Left cardiac atrium (tissue), 4 donors: ENCODE measurements at regions not wholly inside any gene's neighbourhood (a gene's known extent, or its start where the extent isn't known, plus 50 kb on each side); places are given as distances from the start of the nearest gene placed in this dataset.
A peak's percentile ranks its signal among the peaks of the same experiment; 100 is the strongest.

ENCODE experiments used
- ATAC-seq, 2 donors: fragments of 200-7000 bp; cut with Tn5 transposase; one replicate each; pipeline ENCODE4 v1.9.1; 2020; ENCODE audit warnings: mild to moderate bottlenecking in 2 of 2, moderate library complexity in 2 of 2
- DNase-seq: peaks from one replicate; pipeline ENCODE4 v3.0.0-alpha.2; 2020
- intact Hi-C, 2 donors: fragments of 100-400 bp; cut with DNase I; formaldehyde crosslinking; loops; one replicate each; pipeline versions ENCODE4 v1.14.1 to v1.15.1; 2022 to 2023
- donor health status: DM: no; HTN: yes; CAD: no.
- donor health status: DM: no; HTN: yes; CAD: no; lungs with severe emphysema.
- donor health status: DM: yes; HTN: yes; CAD: no.
- donor health status: Dilated cardiomyopathy.

DNA sequence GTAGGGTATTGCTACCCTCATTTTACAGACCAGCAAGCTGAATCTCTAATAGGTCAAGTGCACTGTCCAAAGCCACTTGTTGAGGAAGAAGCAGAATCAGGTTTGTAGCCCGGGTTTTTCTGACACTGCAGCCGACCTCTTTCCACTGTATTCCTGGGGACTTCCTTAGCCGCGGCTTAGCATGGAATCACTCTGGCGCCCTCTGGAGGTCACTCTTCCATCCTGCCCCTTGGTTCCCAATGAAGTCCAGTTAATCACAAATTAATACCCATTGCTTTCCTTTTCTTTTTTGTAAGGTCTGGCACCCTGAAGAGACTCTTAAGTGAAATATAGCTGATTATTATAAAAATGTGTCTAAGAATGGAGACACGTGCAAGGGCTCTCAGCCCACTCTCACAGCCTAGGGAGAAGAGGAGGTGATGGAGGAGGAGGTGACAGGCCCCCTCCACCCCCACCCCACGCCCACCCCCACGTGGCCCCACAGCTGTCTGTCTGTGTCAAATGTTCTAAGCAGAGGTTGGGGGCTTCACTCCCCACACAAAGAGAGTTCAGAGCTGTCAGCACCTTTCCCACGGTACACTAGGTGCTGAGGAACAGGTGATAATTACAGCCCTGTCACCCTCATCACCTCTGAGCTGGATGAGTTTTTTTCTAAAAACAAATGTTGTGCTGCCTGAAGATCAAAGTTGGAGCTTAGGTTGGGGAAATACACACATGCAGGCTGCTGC is 57.7 kb upstream of the DRD2 start:
- peak; percentile 81 to 86 for ATAC-seq
- intact Hi-C loops: loop anchor here (1.0 to 10.0 kb wide), 3 partner anchors 192 to 228 kb away; no protein-coding TSS in a partner anchor

GRCh38 chr11:113531575-113532451 is 56.6 kb upstream of the DRD2 start:
- DNase-seq (no peak), ATAC-seq (peak in 1 of 2 donors; percentile 26)
- intact Hi-C loops: loop anchor here (1.0 to 10.0 kb wide), 3 partner anchors 193 to 227 kb away; no protein-coding TSS in a partner anchor

More for the DNA sequence above, 57.7 kb upstream of the DRD2 start:
- peak; percentile 80 for DNase-seq

- DNase-seq: no peak
- ATAC-seq: no peak
- intact Hi-C loops: loop anchor here (5.0 to 10.0 kb wide), 2 partner anchors 194 to 224 kb away; no protein-coding TSS in a partner anchor
These were observed 55.9 kb upstream of the DRD2 start for GRCh38 chr11:113531083-113531482.

- intact Hi-C loops: loop anchor here (5.0 to 10.0 kb wide), 2 partner anchors 195 to 222 kb away; no protein-coding TSS in a partner anchor
- no peak for ATAC-seq
These were observed 54.4 kb upstream of the DRD2 start for GRCh38 chr11:113529606-113530005.

DNA sequence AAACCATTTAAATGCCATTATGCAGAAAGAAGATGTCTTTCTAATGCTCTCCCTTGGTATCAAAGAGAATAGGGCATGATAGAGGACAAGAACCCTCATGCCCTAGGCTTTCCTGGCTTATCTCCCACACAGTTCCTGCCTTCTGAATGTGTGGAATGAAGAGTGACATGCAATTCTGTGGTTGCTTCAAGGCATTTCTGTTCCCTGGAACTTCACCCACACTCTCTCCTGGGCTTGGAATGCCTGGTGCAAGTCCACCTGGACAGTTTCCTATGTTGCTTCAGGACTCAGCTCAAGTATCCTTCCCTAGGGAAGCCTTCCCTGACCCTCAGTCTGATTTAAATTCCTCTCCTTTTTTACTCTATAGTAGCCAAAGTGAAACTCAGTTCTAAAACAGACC is 53.8 kb upstream of the DRD2 start:
- ATAC-seq (no peak), DNase-seq (no peak)
- intact Hi-C loops: no loop called here

More at GRCh38 chr11:113529606-113530005, 54.4 kb upstream of the DRD2 start:
- no peak for DNase-seq

GRCh38 chr11:113526521-113526920 is 51.3 kb upstream of the DRD2 start:
- intact Hi-C loops: no loop called here
- DNase-seq: no peak
- ATAC-seq: no peak
